ENCODE measurements at regions not wholly inside any gene's neighbourhood (a gene's known extent, or its start where the extent isn't known, plus 50 kb on each side); places are given as distances from the start of the nearest gene placed in this dataset.

GRCh38 chr20:17077030-17077429, 149.8 kb upstream of the PCSK2 start:
- TF ChIP-seq ZBTB20 (tag by site-specific recombination; IDR thresholded peaks at IDR 0.05): no peak
- no peak for TF ChIP-seq ZBTB17 (tag by site-specific recombination; IDR thresholded peaks at IDR 0.05)
- TF ChIP-seq CTCF (tag by site-specific recombination; IDR thresholded peaks at IDR 0.05): no peak
- TF ChIP-seq ZNF561 (tag by site-specific recombination; IDR thresholded peaks at IDR 0.05; ENCODE audit: borderline replicate concordance): no peak
- no peak for TF ChIP-seq ZXDB (tag by site-specific recombination; IDR thresholded peaks at IDR 0.05)
- no peak for TF ChIP-seq ZNF830 (tag by site-specific recombination; IDR thresholded peaks at IDR 0.05; ENCODE audit: low read depth)
- TF ChIP-seq SP7 (tag by site-specific recombination; IDR thresholded peaks at IDR 0.05): no peak
- TF ChIP-seq ZNF548 (tag by site-specific recombination; IDR thresholded peaks at IDR 0.05): no peak
- TF ChIP-seq GLIS1 (tag by site-specific recombination; IDR thresholded peaks at IDR 0.05): no peak
- no peak for TF ChIP-seq GLIS2 (tag by site-specific recombination; IDR thresholded peaks at IDR 0.05)
- TF ChIP-seq KLF16 (tag by site-specific recombination; IDR thresholded peaks at IDR 0.05): no peak
- TF ChIP-seq PRDM10 (tag by site-specific recombination; IDR thresholded peaks at IDR 0.05): no peak

All from HEK293 (cell line).